ENCODE measurements at regions not wholly inside any gene's neighbourhood (a gene's known extent, or its start where the extent isn't known, plus 50 kb on each side); places are given as distances from the start of the nearest gene placed in this dataset.

DNA sequence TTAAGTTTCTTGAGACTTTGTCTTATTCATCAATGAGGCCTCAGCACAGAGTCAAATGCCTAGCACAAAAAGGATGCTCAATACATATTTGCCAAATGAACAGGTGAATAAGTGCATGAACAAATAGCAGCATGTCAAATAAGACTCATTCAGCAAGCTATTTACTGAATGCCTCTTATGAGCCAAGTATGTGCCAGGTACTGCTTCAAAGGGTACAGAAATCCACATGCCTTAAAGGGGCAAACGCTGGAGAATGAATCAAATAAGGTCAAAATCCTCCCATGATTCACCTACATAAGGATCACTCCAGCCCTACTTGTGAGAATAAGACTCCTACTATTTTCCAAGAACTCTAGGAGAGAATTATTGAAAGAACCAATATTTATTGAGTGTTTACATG lies 260.2 kb upstream of the CPEB2 start:
- no peak for TF ChIP-seq POLR2A (IDR thresholded peaks at IDR 0.05)
- no peak for TF ChIP-seq POLR2AphosphoS5 (IDR thresholded peaks at IDR 0.05)

All from spleen (tissue), 3 donors.